GM12892 (cell line): ENCODE measurements at regions not wholly inside any gene's neighbourhood (a gene's known extent, or its start where the extent isn't known, plus 50 kb on each side); places are given as distances from the start of the nearest gene placed in this dataset.

Experiments
- POLR2A ChIP-seq: IDR thresholded peaks from 2 replicates; pipeline ENCODE4 v1.6.1; 2011; ENCODE audit warnings: low read depth, low read length, control low read depth
- POLR2AphosphoS5 ChIP-seq: IDR thresholded peaks from 2 replicates; pipeline ENCODE4 v1.6.1; 2011; ENCODE audit warnings: low read depth, low read length, control low read depth
- TAF1 ChIP-seq: IDR thresholded peaks from 2 replicates; pipeline ENCODE4 v1.6.1; 2011; ENCODE audit warnings: low read depth, mild to moderate bottlenecking, control low read depth, low read length, borderline replicate concordance

- TF ChIP-seq POLR2A = no peak
- no peak for TF ChIP-seq POLR2AphosphoS5
- no peak for TF ChIP-seq TAF1
Observed at GRCh38 chr6:140697585-140697984, 1323.1 kb upstream of the CITED2 start.
